Activated CD8-positive, alpha-beta memory T cell treated with anti-CD3 and anti-CD28 coated beads for 1 hour (primary cell): ENCODE measurements at regions not wholly inside any gene's neighbourhood (a gene's known extent, or its start where the extent isn't known, plus 50 kb on each side); places are given as distances from the start of the nearest gene placed in this dataset.

ENCODE experiments used
- DNase-seq, 2 donors: peaks; one replicate each; pipeline ENCODE4 v3.0.0-alpha.2; 2020; ENCODE audit warnings: low read depth in 1 of 2; ENCODE audit errors: extremely low read depth in 1 of 2

DNA sequence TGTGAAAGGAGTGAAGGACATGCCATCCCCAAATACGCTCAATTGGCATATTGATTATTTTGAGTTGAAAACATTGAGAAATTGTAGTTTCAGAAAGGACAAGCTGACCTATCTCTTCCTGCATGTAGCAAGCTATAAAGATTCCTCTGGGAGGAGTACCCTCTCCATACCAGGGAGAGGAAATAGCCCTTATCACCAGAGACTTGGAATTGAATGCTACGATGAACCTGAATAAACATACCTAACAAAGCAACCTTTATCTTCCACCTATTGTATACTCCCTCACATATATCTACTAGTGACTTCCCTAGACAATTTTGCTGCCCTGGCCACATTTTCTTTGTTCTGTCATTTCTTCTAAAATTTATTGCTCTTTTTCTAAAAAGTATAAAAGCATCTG lies 150.2 kb upstream of the EEPD1 start:
- no peak for DNase-seq

GRCh38 chr7:36003343-36003742 lies 149.7 kb upstream of the EEPD1 start:
- DNase-seq, result no peak

DNA sequence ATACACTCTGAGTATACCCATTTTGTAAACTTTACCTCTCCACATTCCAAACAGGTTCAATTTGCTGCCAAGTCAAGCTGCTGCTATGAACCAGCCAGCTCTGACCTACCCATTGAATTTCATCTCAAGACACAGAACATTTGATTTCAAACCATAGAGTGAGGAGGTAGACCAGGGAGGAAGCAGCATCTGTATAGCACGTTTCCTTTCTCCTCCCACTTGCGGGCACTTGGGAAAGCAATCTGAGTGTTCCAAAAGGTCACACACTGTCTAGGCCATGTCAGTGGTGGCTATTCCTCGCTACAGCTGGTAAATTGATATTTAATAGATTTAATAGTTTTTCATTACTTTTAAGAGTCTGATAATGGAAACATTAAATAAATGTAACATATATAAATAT lies 147.8 kb upstream of the EEPD1 start:
- no peak for DNase-seq

GRCh38 chr7:36005876-36006275 lies 147.2 kb upstream of the EEPD1 start:
- no peak for DNase-seq

GRCh38 chr7:36006636-36007229 lies 146.3 kb upstream of the EEPD1 start:
- no peak for DNase-seq

DNA sequence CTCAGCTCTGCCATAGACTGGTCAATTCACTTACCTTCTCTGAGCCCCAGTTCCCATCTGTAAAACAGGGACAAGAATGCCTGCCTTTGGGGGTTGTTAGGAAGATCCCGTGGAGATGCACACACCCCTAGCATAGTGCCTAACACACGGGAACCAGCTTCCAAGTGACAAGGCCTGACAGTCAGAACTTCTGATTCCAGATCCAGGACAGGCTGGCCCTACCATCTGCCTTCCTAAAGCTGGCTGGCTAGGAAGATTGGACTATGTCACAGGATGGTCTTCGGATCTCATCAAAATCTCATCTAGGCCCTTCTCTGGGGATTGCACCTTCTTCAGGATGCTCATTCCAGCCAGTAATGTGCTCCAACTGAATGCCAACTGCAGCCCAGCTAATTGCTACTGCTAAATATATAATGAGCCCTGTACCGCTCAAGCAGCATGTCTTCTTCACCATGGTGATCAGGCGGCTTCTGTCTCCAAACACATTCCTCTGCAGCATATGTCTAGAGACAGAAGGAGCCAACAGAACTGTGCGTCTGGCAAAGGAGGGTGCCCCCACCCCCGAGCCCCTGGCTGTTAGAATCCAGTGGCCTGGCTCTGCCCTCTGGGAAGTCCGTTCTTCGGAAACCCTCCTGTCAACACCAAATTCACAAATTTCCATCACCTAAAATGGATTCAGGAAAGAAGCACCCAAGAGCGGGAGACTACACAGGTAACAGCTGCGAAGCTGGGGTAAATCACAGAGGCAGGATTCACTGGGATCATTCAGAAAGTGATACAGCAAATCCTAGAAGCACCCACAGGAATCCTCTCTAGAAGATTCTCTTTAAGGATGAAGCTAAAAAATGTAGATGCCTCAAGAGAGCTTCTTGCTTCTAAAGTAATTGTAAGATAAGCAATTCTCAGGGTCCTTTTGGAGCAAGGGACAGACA lies 142.1 kb upstream of the EEPD1 start:
- DNase-seq, result no peak

DNA sequence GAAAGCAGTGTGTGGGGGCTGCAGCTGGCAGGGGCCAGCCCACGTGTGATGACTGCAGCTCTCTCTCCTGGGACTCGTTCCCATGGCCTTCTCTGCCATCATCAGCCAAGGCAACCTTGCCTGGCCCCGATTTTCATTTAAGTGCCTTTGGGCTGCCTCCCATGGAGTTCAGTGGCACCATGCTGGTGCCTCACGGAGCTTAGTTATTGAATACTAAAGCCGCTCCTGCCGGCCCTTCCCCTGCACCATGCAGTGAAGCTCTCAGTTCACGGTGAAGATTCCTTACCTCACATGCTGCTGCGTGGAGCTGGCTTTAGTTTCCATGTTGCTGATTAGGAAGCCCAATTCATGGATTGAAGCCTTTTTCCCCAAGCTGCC lies 141.5 kb upstream of the EEPD1 start:
- DNase-seq, result no peak

DNA sequence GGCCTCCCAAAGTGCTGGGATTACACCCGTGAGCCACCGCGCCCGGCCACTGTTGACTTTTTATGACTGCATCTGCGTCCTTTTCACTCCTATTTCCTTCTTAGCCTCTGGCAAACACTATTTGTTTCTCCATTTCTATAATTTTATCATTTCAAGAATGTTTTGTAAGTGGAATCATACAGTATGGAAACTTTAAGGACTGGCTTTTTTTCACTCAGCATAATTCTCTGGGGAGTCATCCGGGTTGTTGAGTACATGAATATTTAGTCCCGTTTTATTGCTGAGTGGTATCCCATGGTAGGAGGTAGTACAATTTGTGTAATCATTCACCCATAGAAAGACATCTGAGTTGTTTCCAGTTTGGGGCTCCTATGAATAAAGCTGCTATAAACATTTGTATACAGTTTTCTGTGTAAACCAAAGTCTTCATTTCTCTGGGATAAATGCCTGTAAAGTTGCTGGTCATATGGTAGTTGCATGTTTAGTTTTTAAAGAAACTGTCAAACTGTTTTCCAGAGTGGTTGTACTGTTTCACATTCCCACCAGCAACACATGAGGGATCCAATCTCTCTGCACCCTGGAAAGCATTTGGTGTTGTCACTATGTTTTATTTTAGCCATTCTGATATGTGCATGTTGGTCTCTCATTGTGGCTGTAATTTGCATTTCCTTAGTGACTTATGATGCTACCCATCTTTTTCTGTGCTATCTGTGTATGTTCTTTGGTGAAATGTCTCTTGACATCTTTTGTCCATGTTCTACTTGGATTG lies 139.6 kb upstream of the EEPD1 start:
- DNase-seq, result no peak

- no peak for DNase-seq
Observed at GRCh38 chr7:36014961-36015360, 138.1 kb upstream of the EEPD1 start.

DNA sequence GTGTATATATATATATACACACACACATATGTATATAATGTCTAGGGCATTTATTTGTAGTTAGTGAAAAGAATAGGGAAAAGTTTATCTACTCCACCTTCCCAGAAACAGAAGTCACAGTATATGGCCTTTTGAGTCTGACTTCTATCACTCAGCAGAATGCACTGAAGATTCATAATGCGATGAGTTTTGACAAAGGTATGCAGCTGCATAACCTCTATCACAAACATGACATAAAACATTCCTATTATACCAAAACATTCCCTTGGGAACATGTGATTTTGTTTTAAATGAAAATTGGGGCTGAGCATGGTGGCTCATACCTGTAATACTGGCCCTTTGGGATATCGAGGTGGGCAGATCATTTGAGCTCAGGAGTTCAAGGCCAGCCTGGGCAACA lies 137.3 kb upstream of the EEPD1 start:
- DNase-seq, result no peak

DNA sequence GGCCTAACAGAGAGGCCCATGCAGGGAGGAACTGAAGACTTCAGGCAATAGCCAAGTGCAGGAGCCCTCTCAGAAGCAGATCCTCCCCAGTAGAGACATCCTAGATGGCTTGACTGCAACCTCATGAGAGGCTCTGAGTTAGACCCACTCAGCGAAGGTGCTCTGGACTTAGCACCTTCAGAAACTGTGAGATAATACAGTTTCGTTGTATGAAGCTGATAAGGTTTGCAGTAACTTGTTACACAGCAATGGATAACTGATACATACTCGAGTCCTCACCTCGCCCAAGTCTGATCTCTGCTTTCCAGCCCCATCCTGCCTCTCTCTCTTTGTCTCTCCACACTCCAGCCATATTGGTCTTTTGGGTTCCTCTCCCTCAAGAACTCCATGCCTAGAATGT lies 136.4 kb upstream of the EEPD1 start:
- no peak for DNase-seq

GRCh38 chr7:36017111-36017510 lies 135.9 kb upstream of the EEPD1 start:
- DNase-seq, result no peak

DNA sequence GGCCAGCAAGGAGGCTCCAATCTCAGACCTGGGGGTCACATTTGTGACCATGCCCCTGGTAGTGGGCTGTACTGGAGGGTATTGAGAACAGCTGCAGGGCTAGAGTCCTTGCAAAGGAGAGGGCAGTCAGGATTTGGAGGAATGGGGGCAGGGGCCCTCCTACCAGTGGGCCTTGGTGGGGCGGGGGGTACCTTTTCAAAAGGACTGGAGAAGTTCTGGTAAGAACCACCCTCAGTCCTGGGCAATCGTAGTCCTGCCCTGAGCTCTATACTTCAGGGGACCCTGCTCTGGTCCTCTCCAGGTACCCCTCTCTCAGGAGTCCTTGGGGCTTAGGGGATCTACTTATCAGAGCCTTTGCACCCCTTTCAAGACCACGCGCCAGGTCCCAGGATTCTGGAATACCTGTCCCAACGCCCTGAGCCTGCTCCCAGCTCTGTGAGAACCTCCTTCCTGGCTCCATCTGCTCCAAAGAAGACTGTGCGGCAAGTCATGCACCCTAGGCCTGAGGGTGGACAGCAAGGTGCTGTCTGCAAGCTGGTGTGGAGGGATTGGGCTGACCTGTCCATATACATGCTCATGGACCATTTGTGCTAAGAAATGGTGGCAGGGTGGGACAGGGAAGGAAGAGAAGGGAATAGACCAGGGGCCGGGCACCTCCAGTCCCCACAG lies 134.1 kb upstream of the EEPD1 start:
- no peak for DNase-seq

DNA sequence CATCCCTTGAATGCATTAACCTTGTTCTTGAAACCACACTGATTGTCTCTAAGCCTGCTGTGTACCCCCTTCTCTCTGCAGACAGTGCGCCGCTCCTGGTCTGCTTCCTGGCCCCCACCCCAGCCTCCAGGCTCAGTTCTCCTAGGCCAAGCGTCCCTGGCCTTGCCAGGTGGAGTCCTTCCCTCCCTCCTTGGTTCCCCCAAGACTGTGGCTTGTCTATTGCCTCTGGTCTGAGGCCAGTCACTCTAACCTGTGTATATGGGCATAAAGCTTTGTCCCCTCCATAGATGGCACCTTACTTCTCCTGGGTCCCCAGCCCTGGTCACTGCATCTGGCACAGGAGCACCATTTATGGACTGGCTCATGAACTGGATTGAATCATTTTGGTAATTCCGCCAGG lies 133.5 kb upstream of the EEPD1 start:
- no peak for DNase-seq

DNA sequence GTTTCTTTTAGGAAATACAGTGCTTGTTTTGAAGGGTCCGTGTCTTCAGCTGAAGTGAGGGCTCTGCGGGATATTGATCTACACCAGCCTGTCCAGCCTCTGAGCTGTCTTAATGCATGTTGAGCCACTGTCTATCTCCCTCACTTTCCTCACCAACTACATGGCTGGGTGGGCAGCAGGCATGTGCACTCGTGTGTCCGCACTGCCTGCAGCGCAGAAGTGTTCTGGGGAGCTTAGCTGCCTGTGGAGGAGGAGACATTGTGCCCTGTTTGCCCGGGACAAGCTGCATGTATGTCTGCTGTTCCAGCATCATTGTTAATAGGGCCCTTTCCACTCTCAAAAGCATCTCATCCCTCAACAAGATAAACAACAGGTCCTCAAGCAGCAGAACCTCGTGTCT lies 133.1 kb upstream of the EEPD1 start:
- no peak for DNase-seq

DNA sequence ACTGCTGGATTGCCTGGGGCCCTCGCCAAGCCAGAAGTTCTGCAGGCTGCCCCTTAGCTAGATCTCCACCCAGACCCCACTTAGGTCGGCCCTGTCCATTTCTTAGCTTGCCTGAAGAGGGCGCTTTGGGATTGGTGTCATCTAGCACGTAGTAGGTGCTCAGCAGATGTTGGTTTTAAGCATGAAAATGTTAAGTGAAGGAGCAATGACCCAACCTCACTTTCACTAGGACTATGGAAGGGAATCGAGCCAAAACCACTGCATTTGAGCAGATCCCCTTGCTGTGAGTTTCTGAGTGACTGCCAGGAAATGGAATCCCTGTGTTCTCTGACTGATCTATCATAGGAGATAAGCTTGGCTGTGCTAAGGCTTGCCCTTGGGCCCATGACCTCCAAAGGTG lies 131.7 kb upstream of the EEPD1 start:
- DNase-seq, result no peak

- no peak for DNase-seq
Observed at GRCh38 chr7:36021917-36022550, 131.0 kb upstream of the EEPD1 start.

GRCh38 chr7:36023033-36023560 lies 130.0 kb upstream of the EEPD1 start:
- DNase-seq, result no peak

DNA sequence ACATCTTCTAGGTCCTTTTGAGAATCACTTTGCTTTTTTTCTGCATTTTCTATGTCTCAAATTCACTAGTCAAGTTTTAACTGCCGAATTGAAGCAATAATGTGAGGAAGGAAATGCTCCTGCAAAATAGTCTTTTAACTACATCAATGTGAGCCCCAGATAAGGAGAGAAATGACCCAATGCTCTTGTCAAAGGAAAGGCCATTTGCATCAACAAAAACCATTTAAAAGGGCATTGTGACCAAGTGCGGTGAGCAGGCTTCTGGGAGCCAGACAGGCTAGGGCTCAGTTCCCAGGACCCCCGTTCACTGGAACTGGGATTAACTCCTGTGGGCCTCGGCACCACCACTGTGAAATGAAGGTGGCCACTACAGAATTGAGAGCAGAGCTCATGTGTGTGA lies 127.9 kb upstream of the EEPD1 start:
- DNase-seq, result no peak

DNA sequence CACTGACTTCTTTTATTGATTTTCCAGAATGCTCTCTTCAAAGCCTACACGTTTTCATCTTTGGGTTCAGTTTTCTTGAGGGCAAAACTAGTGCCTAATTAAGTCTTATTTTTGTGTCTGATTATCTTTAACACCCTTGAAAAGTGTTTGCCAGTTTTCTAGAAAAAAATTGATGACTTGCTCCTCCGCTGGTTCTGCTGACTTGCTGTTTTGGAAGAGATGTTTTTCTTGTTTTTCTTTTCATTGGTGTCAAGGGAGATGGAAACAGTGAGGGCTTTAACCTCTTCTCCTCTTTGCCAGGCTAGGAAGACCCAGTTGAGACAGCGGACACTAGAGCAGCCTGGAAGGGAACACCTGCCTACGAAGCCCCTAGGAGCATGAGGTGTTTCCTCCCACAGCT lies 123.7 kb upstream of the EEPD1 start:
- DNase-seq, result no peak
